Astrocyte of the cerebellum (primary cell): ENCODE measurements at regions not wholly inside any gene's neighbourhood (a gene's known extent, or its start where the extent isn't known, plus 50 kb on each side); places are given as distances from the start of the nearest gene placed in this dataset.
"Not testable (repeated sequence)": the region's sequence is repeated elsewhere in the genome, so short reads cannot be mapped to it uniquely, and the experiment has no call there.

ENCODE experiments used
- DNase-seq: peaks from one replicate; pipeline ENCODE4 v3.0.0-alpha.2; 2011; ENCODE audit warnings: low read depth
- H3K4me3 ChIP-seq: 2 replicates; pipeline ENCODE4 v1.5.1; 2011; ENCODE audit warnings: mild to moderate bottlenecking, low read depth, low read length, moderate library complexity
- CTCF ChIP-seq: IDR thresholded peaks from 2 replicates; pipeline ENCODE4 v1.5.1; 2012; ENCODE audit warnings: low read length, low read depth, moderate library complexity, mild to moderate bottlenecking; ENCODE audit errors: missing control alignments
- in situ Hi-C: cut with HindIII; loops from 2 replicates; pipeline ENCODE4 v1.10.0; 2017; ENCODE audit warnings: low sequenced_read_pairs

- no peak overlapping the region for H3K4me3 ChIP-seq
- in situ Hi-C loops, result no loop called here
- no peak for DNase-seq
- no peak for TF ChIP-seq CTCF
Observed at GRCh38 chr13:39931505-39931904, 276.0 kb downstream of the COG6 start.

- in situ Hi-C loops, DNase-seq, H3K4me3 ChIP-seq: not testable (repeated sequence)
Observed at GRCh38 chr13:39932514-39932913, 277.1 kb downstream of the COG6 start.

- DNase-seq, result no peak
- no peak for TF ChIP-seq CTCF
- no peak overlapping the region for H3K4me3 ChIP-seq
- in situ Hi-C loops, result no loop called here
Observed at GRCh38 chr13:39935155-39935554, 279.7 kb downstream of the COG6 start.

- no peak overlapping the region for H3K4me3 ChIP-seq
- no peak for TF ChIP-seq CTCF
- in situ Hi-C loops, result no loop called here
- no peak for DNase-seq
Observed at GRCh38 chr13:39938596-39938995, 283.1 kb downstream of the COG6 start.

GRCh38 chr13:39941236-39941635 lies 285.8 kb downstream of the COG6 start:
- DNase-seq, result no peak
- H3K4me3 ChIP-seq, result no peak overlapping the region
- in situ Hi-C loops, result no loop called here
- no peak for TF ChIP-seq CTCF

- H3K4me3 ChIP-seq, result no peak overlapping the region
- in situ Hi-C loops, result no loop called here
- no peak for TF ChIP-seq CTCF
- DNase-seq, result no peak
Observed at GRCh38 chr13:39941911-39942551, 286.6 kb downstream of the COG6 start.

GRCh38 chr13:39942552-39943273 lies 287.3 kb downstream of the COG6 start:
- peak; percentile 43 for DNase-seq
- peak; percentile 99 for TF ChIP-seq CTCF
- no peak overlapping the region for H3K4me3 ChIP-seq
- in situ Hi-C loops, result no loop called here
